ENCODE measurements at regions not wholly inside any gene's neighbourhood (a gene's known extent, or its start where the extent isn't known, plus 50 kb on each side); places are given as distances from the start of the nearest gene placed in this dataset.
"Not testable (repeated sequence)": the region's sequence is repeated elsewhere in the genome, so short reads cannot be mapped to it uniquely, and the experiment has no call there.

GRCh38 chr11:57047610-57048009, 58.9 kb downstream of the OR5AK2 start:
- DNase-seq (ENCODE audit: low read depth in 2 of 2) = no peak

GRCh38 chr11:57049749-57050148, 61.0 kb downstream of the OR5AK2 start:
- no peak for DNase-seq (ENCODE audit: low read depth in 2 of 2)

- DNase-seq (ENCODE audit: low read depth in 2 of 2) = no peak
Observed at GRCh38 chr11:57054817-57055216, 66.1 kb downstream of the OR5AK2 start.

GRCh38 chr11:57055744-57056143, 67.0 kb downstream of the OR5AK2 start:
- no peak for DNase-seq (ENCODE audit: low read depth in 2 of 2)

GRCh38 chr11:57056735-57057134, 68.0 kb downstream of the OR5AK2 start:
- DNase-seq (ENCODE audit: low read depth in 2 of 2) = no peak

- no peak for DNase-seq (ENCODE audit: low read depth in 2 of 2)
Observed at GRCh38 chr11:57057561-57057960, 68.8 kb downstream of the OR5AK2 start.

GRCh38 chr11:57062957-57063356, 74.2 kb downstream of the OR5AK2 start:
- DNase-seq (ENCODE audit: low read depth in 2 of 2) = not testable (repeated sequence)

- DNase-seq (ENCODE audit: low read depth in 2 of 2) = no peak
Observed at GRCh38 chr11:57069942-57070341, 81.2 kb downstream of the OR5AK2 start.

- DNase-seq (ENCODE audit: low read depth in 2 of 2) = no peak
Observed at GRCh38 chr11:57071829-57072228, 83.1 kb downstream of the OR5AK2 start.

- DNase-seq (ENCODE audit: low read depth in 2 of 2) = no peak
Observed at GRCh38 chr11:57072640-57073039, 83.9 kb downstream of the OR5AK2 start.

- no peak for DNase-seq (ENCODE audit: low read depth in 2 of 2)
Observed at GRCh38 chr11:57073128-57073527, 84.4 kb downstream of the OR5AK2 start.

GRCh38 chr11:57081356-57081755, 92.6 kb downstream of the OR5AK2 start:
- DNase-seq (ENCODE audit: low read depth in 2 of 2) = no peak

GRCh38 chr11:57082125-57082524, 93.4 kb downstream of the OR5AK2 start:
- DNase-seq (ENCODE audit: low read depth in 2 of 2) = no peak

GRCh38 chr11:57083641-57084385, 95.1 kb downstream of the OR5AK2 start:
- DNase-seq (ENCODE audit: low read depth in 2 of 2) = no peak

GRCh38 chr11:57085611-57086010, 96.1 kb upstream of the LRRC55 start:
- no peak for DNase-seq (ENCODE audit: low read depth in 2 of 2)

GRCh38 chr11:57087991-57088390, 93.8 kb upstream of the LRRC55 start:
- no peak for DNase-seq (ENCODE audit: low read depth in 2 of 2)

- DNase-seq (ENCODE audit: low read depth in 2 of 2) = no peak
Observed at GRCh38 chr11:57092028-57092698, 89.6 kb upstream of the LRRC55 start.

- DNase-seq (ENCODE audit: low read depth in 2 of 2) = no peak
Observed at GRCh38 chr11:57094181-57094935, 87.4 kb upstream of the LRRC55 start.

- no peak for DNase-seq (ENCODE audit: low read depth in 2 of 2)
Observed at GRCh38 chr11:57095417-57095816, 86.3 kb upstream of the LRRC55 start.

- no peak for DNase-seq (ENCODE audit: low read depth in 2 of 2)
Observed at GRCh38 chr11:57095896-57096295, 85.9 kb upstream of the LRRC55 start.

GRCh38 chr11:57097149-57097548, 84.6 kb upstream of the LRRC55 start:
- no peak for DNase-seq (ENCODE audit: low read depth in 2 of 2)

GRCh38 chr11:57098191-57098590, 83.6 kb upstream of the LRRC55 start:
- no peak for DNase-seq (ENCODE audit: low read depth in 2 of 2)

All from stimulated activated CD4-positive, alpha-beta T cell treated with anti-CD3 and anti-CD28 coated beads, Interleukin-12 subunit alpha, Interleukin-12 subunit beta, amount 100 ng/mL, for 24 hours (primary cell).